ENCODE measurements at regions not wholly inside any gene's neighbourhood (a gene's known extent, or its start where the extent isn't known, plus 50 kb on each side); places are given as distances from the start of the nearest gene placed in this dataset.

DNA sequence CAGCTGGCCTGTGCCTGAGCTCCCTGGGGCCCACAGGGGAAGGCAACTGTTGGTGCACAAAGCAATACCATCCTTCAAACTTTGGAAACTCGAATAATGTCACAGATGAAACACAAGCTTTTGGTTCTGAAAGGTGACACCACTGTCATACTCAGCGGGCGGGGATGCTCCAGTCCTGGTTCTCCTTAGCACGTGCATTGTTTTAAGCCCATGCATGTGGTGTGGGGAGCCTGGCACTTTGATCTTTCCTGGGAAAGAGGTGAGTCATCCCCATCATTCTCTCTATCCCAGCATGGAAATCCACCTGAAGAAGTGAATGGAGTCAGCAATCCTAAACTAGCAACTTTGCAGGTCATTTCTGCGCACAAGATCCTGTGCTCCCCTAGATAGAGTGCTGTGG is 119.6 kb downstream of the GLRX3 start:
- TF ChIP-seq, protein P1, sequence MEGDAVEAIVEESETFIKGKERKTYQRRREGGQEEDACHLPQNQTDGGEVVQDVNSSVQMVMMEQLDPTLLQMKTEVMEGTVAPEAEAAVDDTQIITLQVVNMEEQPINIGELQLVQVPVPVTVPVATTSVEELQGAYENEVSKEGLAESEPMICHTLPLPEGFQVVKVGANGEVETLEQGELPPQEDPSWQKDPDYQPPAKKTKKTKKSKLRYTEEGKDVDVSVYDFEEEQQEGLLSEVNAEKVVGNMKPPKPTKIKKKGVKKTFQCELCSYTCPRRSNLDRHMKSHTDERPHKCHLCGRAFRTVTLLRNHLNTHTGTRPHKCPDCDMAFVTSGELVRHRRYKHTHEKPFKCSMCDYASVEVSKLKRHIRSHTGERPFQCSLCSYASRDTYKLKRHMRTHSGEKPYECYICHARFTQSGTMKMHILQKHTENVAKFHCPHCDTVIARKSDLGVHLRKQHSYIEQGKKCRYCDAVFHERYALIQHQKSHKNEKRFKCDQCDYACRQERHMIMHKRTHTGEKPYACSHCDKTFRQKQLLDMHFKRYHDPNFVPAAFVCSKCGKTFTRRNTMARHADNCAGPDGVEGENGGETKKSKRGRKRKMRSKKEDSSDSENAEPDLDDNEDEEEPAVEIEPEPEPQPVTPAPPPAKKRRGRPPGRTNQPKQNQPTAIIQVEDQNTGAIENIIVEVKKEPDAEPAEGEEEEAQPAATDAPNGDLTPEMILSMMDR (IDR thresholded peaks at IDR 0.05; ENCODE audit: low read length), result no peak
- no peak for TF ChIP-seq EZH2 (IDR thresholded peaks at IDR 0.05; ENCODE audit: borderline replicate concordance, low read length)
